ENCODE measurements at regions not wholly inside any gene's neighbourhood (a gene's known extent, or its start where the extent isn't known, plus 50 kb on each side); places are given as distances from the start of the nearest gene placed in this dataset.

GRCh38 chr12:82019533-82019932 lies 260.4 kb upstream of the PPFIA2 start:
- H3K27me3 ChIP-seq (ENCODE audit: control insufficient read depth in 2 of 2, insufficient read depth in 2 of 2, low read length in 2 of 2) = no peaks in the 10 kb centered on the region
- no peaks in the 10 kb centered on the region for H4K20me1 ChIP-seq (ENCODE audit: insufficient read depth, low read length)
- no peaks in the 10 kb centered on the region for H3K36me3 ChIP-seq (replicated peaks in 1 of 2; ENCODE audit: control insufficient read depth in 1 of 2, insufficient read depth in 2 of 2, low read length in 2 of 2)
- H3K9me3 Mint-ChIP-seq = peaks cover 14 to 30% (median 23%) of the 10 kb centered on the region in 7 donors
- intact Hi-C loops (cut with micrococcal nuclease) = no loop called here
- H3K4me1 Mint-ChIP-seq = no peaks in the 10 kb centered on the region
- no peaks in the 10 kb centered on the region for H3K79me2 ChIP-seq (ENCODE audit: insufficient read depth, low read length)
- no peak overlapping the region for H2AFZ ChIP-seq (ENCODE audit: insufficient read depth, low read depth, low read length, poor library complexity, severe bottlenecking)
- DNase-seq = no peak
- H3K4me3 ChIP-seq (replicated peaks in 1 of 3; ENCODE audit: low read depth in 2 of 3, low read length in 3 of 3) = no peak overlapping the region
- H3K9ac ChIP-seq (ENCODE audit: insufficient read depth, low read length, poor library complexity, severe bottlenecking) = no peak overlapping the region
- H3K27me3 Mint-ChIP-seq (ENCODE audit: low read depth in 3 of 3) = peaks cover 0 to 2% (median 0%) of the 10 kb centered on the region in 3 donors
- peak; percentile 32 for TF ChIP-seq CTCF (IDR thresholded peaks at IDR 0.05)
- no peak overlapping the region for H3K27ac ChIP-seq (ENCODE audit: low read depth in 1 of 2, low read length in 2 of 2)
- no peak overlapping the region for H3K4me3 Mint-ChIP-seq
- peaks cover 18 to 33% of the 10 kb centered on the region in 2 donors for H3K9me3 ChIP-seq (replicated peaks in 1 of 2; ENCODE audit: control insufficient read depth in 1 of 2, insufficient read depth in 1 of 2, low read length in 2 of 2)
- no peak overlapping the region for H3K4me2 ChIP-seq (replicated peaks; ENCODE audit: extremely low read depth, low read length, poor library complexity, severe bottlenecking)
- H3K27ac Mint-ChIP-seq = no peak overlapping the region
- H3K36me3 Mint-ChIP-seq = no peaks in the 10 kb centered on the region
- H3K4me1 ChIP-seq (ENCODE audit: control insufficient read depth in 1 of 2, insufficient read depth in 2 of 2, low read length in 2 of 2) = no peaks in the 10 kb centered on the region

- Histone ChIP-seq H3K36me3 (replicated peaks in 1 of 2; ENCODE audit: control insufficient read depth in 1 of 2, insufficient read depth in 2 of 2, low read length in 2 of 2) (no peaks in the 10 kb centered on the region), H3K79me2 (ENCODE audit: insufficient read depth, low read length) (no peaks in the 10 kb centered on the region), H3K4me3 (replicated peaks in 1 of 3; ENCODE audit: low read depth in 2 of 3, low read length in 3 of 3) (no peak overlapping the region), H3K27me3 (ENCODE audit: control insufficient read depth in 2 of 2, insufficient read depth in 2 of 2, low read length in 2 of 2) (no peaks in the 10 kb centered on the region), H4K20me1 (ENCODE audit: insufficient read depth, low read length) (no peaks in the 10 kb centered on the region), H3K4me1 (ENCODE audit: control insufficient read depth in 1 of 2, insufficient read depth in 2 of 2, low read length in 2 of 2) (no peaks in the 10 kb centered on the region), H3K4me2 (replicated peaks; ENCODE audit: extremely low read depth, low read length, poor library complexity, severe bottlenecking) (no peak overlapping the region), H3K27ac (ENCODE audit: low read depth in 1 of 2, low read length in 2 of 2) (no peak overlapping the region), H3K9me3 (replicated peaks in 1 of 2; ENCODE audit: control insufficient read depth in 1 of 2, insufficient read depth in 1 of 2, low read length in 2 of 2) (peaks cover 18 to 33% of the 10 kb centered on the region in 2 donors), H2AFZ (ENCODE audit: insufficient read depth, low read depth, low read length, poor library complexity, severe bottlenecking) (no peak overlapping the region), H3K9ac (ENCODE audit: insufficient read depth, low read length, poor library complexity, severe bottlenecking) (no peak overlapping the region)
- no peaks in the 10 kb centered on the region for H3K4me1 Mint-ChIP-seq
- peaks cover 14 to 30% (median 23%) of the 10 kb centered on the region in 7 donors for H3K9me3 Mint-ChIP-seq
- no peaks in the 10 kb centered on the region for H3K36me3 Mint-ChIP-seq
- no peak for DNase-seq
- no peak overlapping the region for H3K27ac Mint-ChIP-seq
- WGBS (ENCODE audit: insufficient coverage) = no CpG with 5 or more reads among the region's 1 CpG
- no peak for TF ChIP-seq CTCF (IDR thresholded peaks at IDR 0.05)
- H3K4me3 Mint-ChIP-seq = no peak overlapping the region
- H3K27me3 Mint-ChIP-seq (ENCODE audit: low read depth in 3 of 3) = peaks cover 0 to 7% (median 0%) of the 10 kb centered on the region in 3 donors
- intact Hi-C loops (cut with micrococcal nuclease) = no loop called here
These were observed 256.6 kb upstream of the PPFIA2 start for GRCh38 chr12:82015623-82016347.

Data from CD14-positive monocyte (primary cell).